ENCODE measurements at regions not wholly inside any gene's neighbourhood (a gene's known extent, or its start where the extent isn't known, plus 50 kb on each side); places are given as distances from the start of the nearest gene placed in this dataset.

GRCh38 chr1:170273291-170274130, 127.8 kb downstream of the NTMT2 start:
- no peak for DNase-seq

GRCh38 chr1:170274131-170274501, 128.4 kb downstream of the NTMT2 start:
- no peak for DNase-seq

GRCh38 chr1:170277985-170278384, 132.2 kb downstream of the NTMT2 start:
- no peak for DNase-seq

DNA sequence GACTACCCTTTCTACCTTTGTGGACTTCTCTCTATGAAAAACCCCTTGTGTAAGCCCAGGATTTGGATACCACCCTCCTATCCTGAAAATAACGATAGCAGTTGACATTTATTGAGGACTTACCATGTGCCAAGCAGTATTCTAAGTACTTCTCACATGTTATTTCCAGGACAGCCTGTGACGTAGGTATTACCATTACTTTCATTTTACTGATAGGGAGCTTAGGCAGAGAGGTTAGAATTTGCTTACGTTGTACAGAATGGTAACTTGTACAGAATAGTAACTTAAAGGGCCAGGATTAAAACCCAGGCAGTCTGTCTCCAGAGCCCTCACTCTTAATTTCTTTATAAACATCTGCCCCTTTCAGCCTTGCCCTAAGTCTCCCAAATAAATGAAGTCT, 138.3 kb downstream of the NTMT2 start:
- no peak for DNase-seq

- DNase-seq = no peak
These were observed 138.8 kb downstream of the NTMT2 start for GRCh38 chr1:170284512-170284911.

DNA sequence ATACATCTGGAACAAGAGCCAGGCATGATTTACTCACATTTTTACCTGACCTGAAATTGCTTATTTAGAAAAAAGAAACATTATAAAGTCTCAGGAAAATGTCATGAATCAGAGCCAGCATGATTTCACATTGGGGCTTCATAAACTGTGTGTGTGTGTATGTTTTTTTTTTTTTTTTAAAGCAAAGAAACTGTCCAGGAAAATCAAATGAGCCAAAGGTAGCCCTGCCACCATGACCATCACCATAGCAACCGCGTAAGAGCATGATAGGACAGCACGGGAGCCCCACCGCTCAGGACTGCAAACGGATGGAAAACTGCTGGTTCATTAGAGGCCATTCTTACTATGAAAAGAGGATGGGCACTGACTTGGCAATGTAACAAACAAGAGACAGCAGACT, 139.2 kb downstream of the NTMT2 start:
- DNase-seq = no peak

DNA sequence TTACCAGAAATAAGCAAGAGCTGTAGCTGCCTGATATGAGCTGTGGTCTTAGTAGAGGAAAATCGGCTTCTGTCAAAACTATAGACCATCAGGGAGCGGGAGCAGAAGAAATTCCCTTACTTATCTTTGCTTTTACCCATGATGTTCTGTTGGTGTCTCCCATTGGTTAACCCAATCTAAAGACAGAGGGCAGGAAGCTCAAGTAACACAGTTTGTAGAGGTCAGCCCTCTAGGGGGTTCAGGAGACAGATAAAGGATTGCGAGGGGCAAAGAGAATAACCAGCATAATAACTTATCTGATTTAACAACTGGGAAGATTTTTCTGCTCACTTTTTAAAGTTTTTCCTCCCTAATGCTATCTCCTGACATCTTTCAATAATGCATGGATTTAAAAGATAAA, 142.4 kb downstream of the NTMT2 start:
- no peak for DNase-seq

- DNase-seq = no peak
These were observed 144.5 kb downstream of the NTMT2 start for GRCh38 chr1:170290276-170290675.

GRCh38 chr1:170290991-170291390, 145.2 kb downstream of the NTMT2 start:
- no peak for DNase-seq

- DNase-seq = no peak
These were observed 145.8 kb downstream of the NTMT2 start for GRCh38 chr1:170291516-170291915.

- DNase-seq = no peak
These were observed 150.5 kb downstream of the NTMT2 start for GRCh38 chr1:170296211-170296610.

DNA sequence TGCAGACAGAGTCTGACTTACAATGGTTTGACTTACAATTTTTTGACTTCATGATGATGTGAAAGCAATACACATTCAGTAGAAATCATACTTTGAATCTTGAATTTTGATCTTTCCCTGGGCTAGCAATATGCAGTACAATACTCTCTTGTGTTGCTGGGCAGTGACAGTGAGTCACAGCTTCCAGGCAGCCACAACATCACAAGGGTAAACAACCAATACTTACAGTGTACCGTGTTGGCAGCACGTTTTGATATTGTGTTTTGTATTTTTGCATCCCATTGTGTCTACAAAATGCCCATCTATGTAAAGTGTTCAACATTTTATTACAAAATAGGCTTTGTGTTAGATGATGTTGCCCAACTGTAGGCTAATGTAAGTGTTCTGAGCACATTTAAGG, 150.9 kb downstream of the NTMT2 start:
- no peak for DNase-seq

DNA sequence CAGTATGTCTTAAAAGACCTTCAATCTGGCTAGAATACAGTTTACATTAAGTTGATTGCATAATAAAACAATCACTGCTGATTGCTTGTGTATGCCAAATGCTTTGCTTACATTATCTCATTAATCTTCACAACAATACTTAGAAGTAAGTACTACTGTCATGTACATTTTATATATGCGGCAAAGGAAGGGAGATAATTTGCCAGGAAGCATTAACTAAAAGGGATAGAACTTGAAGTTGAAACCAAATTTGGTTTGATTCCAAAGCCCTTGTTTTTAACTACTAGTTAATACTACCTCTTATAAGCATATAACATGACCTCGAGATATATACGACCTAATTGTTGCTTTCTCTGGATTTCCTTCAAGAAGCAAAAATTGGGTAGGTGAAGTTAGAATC, 155.8 kb downstream of the NTMT2 start:
- DNase-seq = no peak

GRCh38 chr1:170303034-170303433, 157.3 kb downstream of the NTMT2 start:
- no peak for DNase-seq

GRCh38 chr1:170305777-170306512, 160.2 kb downstream of the NTMT2 start:
- DNase-seq = no peak

DNA sequence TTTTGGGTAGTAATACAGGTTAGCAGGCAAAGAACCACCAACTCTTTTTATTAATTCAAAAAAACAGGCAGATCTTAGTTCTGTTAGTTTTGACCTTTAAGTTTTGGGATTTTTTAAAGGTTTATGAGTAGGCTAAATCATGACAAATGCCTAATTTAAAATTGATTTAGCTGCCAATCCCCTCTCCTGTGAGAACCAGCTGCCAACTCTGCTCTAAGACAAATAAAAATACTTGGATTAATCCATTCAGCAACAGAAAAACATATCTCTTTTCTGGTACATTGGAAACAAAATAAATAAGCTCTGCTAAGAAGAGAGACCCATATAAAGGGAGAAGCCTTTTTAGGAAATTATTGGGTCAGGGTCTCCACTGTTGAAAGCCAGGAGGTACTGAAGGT, 160.8 kb downstream of the NTMT2 start:
- DNase-seq = no peak

DNA sequence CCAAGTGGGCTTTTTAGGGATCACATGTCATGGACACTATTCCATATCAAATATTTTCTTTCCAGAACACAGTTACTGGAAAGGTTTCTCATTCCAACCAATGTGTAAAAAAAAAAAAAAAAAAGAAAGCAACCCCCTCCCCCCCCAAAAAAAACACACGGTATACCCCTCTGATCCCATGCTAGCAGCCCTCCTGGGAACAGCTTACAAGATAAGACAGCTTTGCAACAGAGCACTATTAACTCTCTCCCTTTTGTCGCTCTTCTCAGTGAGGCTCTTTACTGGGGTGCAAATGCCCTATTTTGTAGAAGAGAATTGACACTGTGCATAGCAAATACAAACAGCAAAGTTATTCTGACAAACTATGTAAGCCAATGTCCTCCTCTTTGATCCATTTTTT, 161.2 kb downstream of the NTMT2 start:
- no peak for DNase-seq

GRCh38 chr1:170307426-170307825, 161.7 kb downstream of the NTMT2 start:
- no peak for DNase-seq

DNA sequence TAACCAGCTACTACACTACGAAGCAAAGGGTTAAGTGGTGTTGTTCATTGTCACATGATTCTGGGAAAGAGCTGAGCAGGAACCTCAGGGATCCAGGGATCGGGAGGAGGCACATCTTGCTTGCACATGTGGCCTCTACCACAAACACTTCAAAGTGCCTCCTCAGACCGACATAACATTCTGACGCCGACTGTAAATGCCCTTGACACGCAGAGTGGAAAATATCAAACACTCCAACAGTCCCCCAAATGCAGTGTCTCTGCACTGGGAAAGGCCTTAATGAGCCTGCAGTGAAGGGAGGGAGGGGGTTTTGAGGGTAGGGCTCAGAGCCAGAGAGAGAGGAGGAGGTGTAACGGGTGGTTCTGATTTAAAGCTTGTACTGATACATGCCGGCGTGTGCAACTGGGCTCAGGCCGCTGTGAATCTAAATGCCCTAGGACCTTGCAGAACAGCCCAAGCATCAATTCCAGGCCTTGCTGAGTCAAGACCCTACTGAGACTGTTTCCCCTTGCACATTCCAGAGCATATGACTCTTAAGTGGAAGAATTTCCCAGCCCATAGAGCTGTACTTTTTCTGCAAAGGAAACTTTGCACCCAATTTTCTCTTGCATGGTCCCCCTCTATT, 163.7 kb downstream of the NTMT2 start:
- no peak for DNase-seq

GRCh38 chr1:170310014-170310405, 164.3 kb downstream of the NTMT2 start:
- no peak for DNase-seq

DNA sequence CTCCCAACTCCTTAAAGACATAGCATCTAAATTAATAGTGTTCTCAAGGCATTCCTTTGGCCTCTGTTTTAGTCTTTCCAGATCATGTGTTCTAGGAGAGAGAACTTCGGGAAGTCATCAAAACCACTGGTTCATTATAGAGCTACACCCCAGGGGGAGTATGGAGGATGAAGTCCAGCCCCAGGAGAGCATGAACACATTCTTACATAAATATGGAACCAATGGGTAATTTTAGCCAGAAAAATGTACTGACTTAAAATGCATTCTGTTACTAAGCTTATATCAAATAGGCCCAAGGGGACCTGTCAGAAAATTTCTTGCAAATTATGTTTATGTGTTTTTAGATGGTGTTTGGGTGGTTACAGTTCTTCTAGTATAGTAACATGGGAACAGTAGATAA, 165.2 kb downstream of the NTMT2 start:
- no peak for DNase-seq

GRCh38 chr1:170313306-170313705, 167.5 kb downstream of the NTMT2 start:
- no peak for DNase-seq

- no peak for DNase-seq
These were observed 170.5 kb downstream of the NTMT2 start for GRCh38 chr1:170316270-170316669.

GRCh38 chr1:170318141-170318540, 172.4 kb downstream of the NTMT2 start:
- no peak for DNase-seq

All from hematopoietic multipotent progenitor cell treated with erythropoietin and hydrocortisone succinate and interleukin-3 and kit ligand, for 4 days (in vitro differentiated cells).